ENCODE measurements at regions not wholly inside any gene's neighbourhood (a gene's known extent, or its start where the extent isn't known, plus 50 kb on each side); places are given as distances from the start of the nearest gene placed in this dataset.

GRCh38 chr3:79937567-79937966 is 169.8 kb upstream of the ROBO1 start:
- Histone ChIP-seq H3K36me3 (no peaks in the 10 kb centered on the region), H3K27me3 (no peaks in the 10 kb centered on the region), H3K4me1 (no peaks in the 10 kb centered on the region), H3K4me3 (ENCODE audit: low read depth, low read length) (no peak overlapping the region), H3K9me3 (no peaks in the 10 kb centered on the region)
- TF ChIP-seq CTCF (IDR thresholded peaks at IDR 0.05; ENCODE audit: low read depth, low read length), result no peak
- no peak for DNase-seq

GRCh38 chr3:79930196-79930595 is 162.4 kb upstream of the ROBO1 start:
- no peaks in the 10 kb centered on the region for H3K9me3 ChIP-seq
- no peaks in the 10 kb centered on the region for H3K27me3 ChIP-seq
- no peaks in the 10 kb centered on the region for H3K36me3 ChIP-seq
- H3K4me3 ChIP-seq (ENCODE audit: low read depth, low read length), result no peak overlapping the region
- H3K4me1 ChIP-seq, result no peaks in the 10 kb centered on the region
- no peak for DNase-seq
- no peak for TF ChIP-seq CTCF (IDR thresholded peaks at IDR 0.05; ENCODE audit: low read depth, low read length)

DNA sequence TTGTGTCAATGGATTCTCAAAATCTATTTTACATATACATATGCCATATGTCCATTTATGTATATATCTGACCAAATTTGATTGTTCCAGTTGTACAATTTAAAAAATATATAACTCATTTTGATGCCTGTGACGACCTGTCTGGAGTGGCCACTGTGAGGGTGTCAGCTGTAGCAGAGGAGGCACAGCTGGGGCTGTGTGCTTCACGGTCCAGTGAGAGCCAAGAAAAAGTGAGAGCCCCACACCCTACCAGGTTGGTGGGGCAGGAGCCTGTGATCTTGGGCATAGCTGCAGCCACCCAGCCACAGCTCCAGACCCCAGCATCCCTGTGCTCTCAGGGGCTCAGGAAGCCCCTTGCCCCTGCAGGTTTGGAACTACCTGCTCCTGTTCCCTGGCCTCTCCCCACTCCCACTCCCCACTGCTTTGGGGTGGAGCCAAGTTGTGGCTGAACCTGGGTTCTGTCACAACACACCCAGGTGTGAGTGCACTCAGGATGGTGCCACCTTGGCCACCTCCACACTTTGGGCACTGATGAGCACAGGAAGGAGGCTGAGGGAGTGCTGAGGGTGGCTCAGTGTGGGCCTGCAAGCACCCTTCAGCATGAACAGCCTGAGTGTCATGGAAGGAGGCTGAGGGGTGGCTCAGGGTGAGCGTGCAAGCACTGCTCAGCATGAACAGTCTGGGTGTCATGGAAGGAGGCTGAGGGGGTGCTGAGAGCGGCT is 161.1 kb upstream of the ROBO1 start:
- no peak for DNase-seq
- Histone ChIP-seq H3K36me3 (no peaks in the 10 kb centered on the region), H3K4me3 (ENCODE audit: low read depth, low read length) (no peak overlapping the region), H3K9me3 (no peaks in the 10 kb centered on the region), H3K4me1 (no peaks in the 10 kb centered on the region), H3K27me3 (no peaks in the 10 kb centered on the region)
- no peak for TF ChIP-seq CTCF (IDR thresholded peaks at IDR 0.05; ENCODE audit: low read depth, low read length)

- no peaks in the 10 kb centered on the region for H3K27me3 ChIP-seq
- no peak overlapping the region for H3K4me3 ChIP-seq (ENCODE audit: low read depth, low read length)
- H3K36me3 ChIP-seq, result no peaks in the 10 kb centered on the region
- TF ChIP-seq CTCF (IDR thresholded peaks at IDR 0.05; ENCODE audit: low read depth, low read length), result no peak
- no peak for DNase-seq
- no peaks in the 10 kb centered on the region for H3K4me1 ChIP-seq
- H3K9me3 ChIP-seq, result no peaks in the 10 kb centered on the region
These were observed 158.7 kb upstream of the ROBO1 start for GRCh38 chr3:79926522-79926921.

- Histone ChIP-seq H3K36me3 (no peaks in the 10 kb centered on the region), H3K4me3 (ENCODE audit: low read depth, low read length) (no peak overlapping the region), H3K27me3 (no peaks in the 10 kb centered on the region), H3K9me3 (no peaks in the 10 kb centered on the region), H3K4me1 (no peaks in the 10 kb centered on the region)
- no peak for DNase-seq
- TF ChIP-seq CTCF (IDR thresholded peaks at IDR 0.05; ENCODE audit: low read depth, low read length), result no peak
These were observed 154.8 kb upstream of the ROBO1 start for GRCh38 chr3:79922633-79923032.

- no peak for TF ChIP-seq CTCF (IDR thresholded peaks at IDR 0.05; ENCODE audit: low read depth, low read length)
- Histone ChIP-seq H3K4me1 (no peaks in the 10 kb centered on the region), H3K9me3 (no peaks in the 10 kb centered on the region), H3K4me3 (ENCODE audit: low read depth, low read length) (no peak overlapping the region), H3K36me3 (no peaks in the 10 kb centered on the region), H3K27me3 (no peaks in the 10 kb centered on the region)
- no peak for DNase-seq
These were observed 149.8 kb upstream of the ROBO1 start for GRCh38 chr3:79917561-79917960.

Data from BE2C (cell line).